Upper lobe of left lung (tissue), 4 donors: ENCODE measurements at regions not wholly inside any gene's neighbourhood (a gene's known extent, or its start where the extent isn't known, plus 50 kb on each side); places are given as distances from the start of the nearest gene placed in this dataset.

Source experiments
- CTCF ChIP-seq, 6 experiments: fragments of 450-650 bp in 4 of 6; fragments of 200-600 bp in 2 of 6; sonication (generic) in 2 of 6; IDR thresholded peaks; one replicate each; pipeline ENCODE4 v1.5.1; 2016 to 2019; ENCODE audit warnings: antibody characterized with exemption in 6 of 6
- EP300 ChIP-seq, 4 donors: sonication (generic); formaldehyde crosslinking; IDR thresholded peaks; one replicate each; pipeline ENCODE4 v1.5.1; 2017; ENCODE audit warnings: antibody characterized with exemption in 4 of 4, control low read depth in 2 of 4
- POLR2AphosphoS5 ChIP-seq, 2 donors: sonication (generic); formaldehyde crosslinking; IDR thresholded peaks; one replicate each; pipeline ENCODE4 v1.5.1; 2017; ENCODE audit warnings: antibody characterized with exemption in 2 of 2

GRCh38 chr16:51365715-51366114 is 214.6 kb upstream of the SALL1 start:
- TF ChIP-seq EP300 (IDR thresholded peaks at IDR 0.05) = no peak
- no peak for TF ChIP-seq CTCF (IDR thresholded peaks at IDR 0.05)
- no peak for TF ChIP-seq POLR2AphosphoS5 (IDR thresholded peaks at IDR 0.05)
